HG02763 (cell line): ENCODE measurements at regions not wholly inside any gene's neighbourhood (a gene's known extent, or its start where the extent isn't known, plus 50 kb on each side); places are given as distances from the start of the nearest gene placed in this dataset.
"Not testable (repeated sequence)": the region's sequence is repeated elsewhere in the genome, so short reads cannot be mapped to it uniquely, and the experiment has no call there.

ENCODE experiments used
- ATAC-seq: cut with Tn5 transposase; IDR thresholded peaks from one replicate; pipeline ENCODE4 v1.9.1; 2021; ENCODE audit warnings: mild to moderate bottlenecking, moderate library complexity; ENCODE audit not compliant: unreplicated experiment

GRCh38 chr21:35202431-35202830, 153.3 kb upstream of the RUNX1 start:
- no peak for ATAC-seq

GRCh38 chr21:35201799-35202198, 152.7 kb upstream of the RUNX1 start:
- no peak for ATAC-seq

GRCh38 chr21:35201288-35201687, 152.2 kb upstream of the RUNX1 start:
- no peak for ATAC-seq

- ATAC-seq, result no peak
Measured at GRCh38 chr21:35199733-35200015, 150.6 kb upstream of the RUNX1 start.

GRCh38 chr21:35198982-35199732, 150.1 kb upstream of the RUNX1 start:
- no peak for ATAC-seq

- ATAC-seq, result no peak
Measured at GRCh38 chr21:35198565-35198964, 149.5 kb upstream of the RUNX1 start.

- ATAC-seq, result no peak
Measured at GRCh38 chr21:35197992-35198431, 148.9 kb upstream of the RUNX1 start.

- no peak for ATAC-seq
Measured at GRCh38 chr21:35197191-35197590, 148.1 kb upstream of the RUNX1 start.

- no peak for ATAC-seq
Measured at GRCh38 chr21:35196128-35196527, 147.0 kb upstream of the RUNX1 start.

GRCh38 chr21:35195232-35195631, 146.1 kb upstream of the RUNX1 start:
- ATAC-seq, result no peak

- ATAC-seq, result no peak
Measured at GRCh38 chr21:35191754-35192153, 142.7 kb upstream of the RUNX1 start.

GRCh38 chr21:35191128-35191527, 142.0 kb upstream of the RUNX1 start:
- ATAC-seq, result no peak

- ATAC-seq, result no peak
Measured at GRCh38 chr21:35190201-35190701, 141.1 kb upstream of the RUNX1 start.

GRCh38 chr21:35189077-35189863, 140.2 kb upstream of the RUNX1 start:
- ATAC-seq, result peak; percentile 90

GRCh38 chr21:35183389-35183788, 134.3 kb upstream of the RUNX1 start:
- ATAC-seq, result not testable (repeated sequence)

GRCh38 chr21:35179990-35180540, 131.0 kb upstream of the RUNX1 start:
- no peak for ATAC-seq

- ATAC-seq, result no peak
Measured at GRCh38 chr21:35178827-35179226, 129.7 kb upstream of the RUNX1 start.

- ATAC-seq, result no peak
Measured at GRCh38 chr21:35178098-35178497, 129.0 kb upstream of the RUNX1 start.

GRCh38 chr21:35172231-35172630, 123.1 kb upstream of the RUNX1 start:
- ATAC-seq, result no peak

GRCh38 chr21:35171385-35171784, 122.3 kb upstream of the RUNX1 start:
- ATAC-seq, result no peak

- no peak for ATAC-seq
Measured at GRCh38 chr21:35170818-35171217, 121.7 kb upstream of the RUNX1 start.

GRCh38 chr21:35170244-35170643, 121.1 kb upstream of the RUNX1 start:
- no peak for ATAC-seq
